ENCODE measurements at regions not wholly inside any gene's neighbourhood (a gene's known extent, or its start where the extent isn't known, plus 50 kb on each side); places are given as distances from the start of the nearest gene placed in this dataset.
"Not testable (repeated sequence)": the region's sequence is repeated elsewhere in the genome, so short reads cannot be mapped to it uniquely, and the experiment has no call there.

DNA sequence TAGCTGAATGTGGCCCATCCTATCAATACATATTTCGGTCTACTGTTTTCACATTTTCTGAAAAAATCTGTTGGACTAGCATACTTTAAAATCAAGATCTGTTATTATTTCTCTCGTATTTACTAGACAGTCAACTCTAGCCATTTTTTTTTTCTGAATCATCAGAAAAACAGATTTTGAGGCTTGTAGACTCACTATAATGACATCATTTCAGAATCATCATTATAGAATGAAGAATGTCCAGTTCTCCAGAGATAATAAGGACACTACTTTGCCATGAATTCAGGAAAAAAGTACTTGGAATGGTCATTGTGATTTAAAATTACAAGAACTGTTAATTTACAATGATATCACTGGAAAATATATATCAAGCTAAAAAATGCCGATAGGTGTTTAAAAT lies 589.8 kb downstream of the KCNH5 start:
- no peaks in the 10 kb centered on the region for H3K36me3 Mint-ChIP-seq (ENCODE audit: low read depth)
- no peaks in the 10 kb centered on the region for H3K4me1 Mint-ChIP-seq (ENCODE audit: low read depth)
- H3K9me3 Mint-ChIP-seq = peaks cover 21% of the 10 kb centered on the region
- H3K27ac Mint-ChIP-seq = no peak overlapping the region
- H3K27me3 Mint-ChIP-seq = no peaks in the 10 kb centered on the region
- intact Hi-C loops (cut with micrococcal nuclease) = no loop called here
- no peak overlapping the region for H3K4me3 Mint-ChIP-seq

DNA sequence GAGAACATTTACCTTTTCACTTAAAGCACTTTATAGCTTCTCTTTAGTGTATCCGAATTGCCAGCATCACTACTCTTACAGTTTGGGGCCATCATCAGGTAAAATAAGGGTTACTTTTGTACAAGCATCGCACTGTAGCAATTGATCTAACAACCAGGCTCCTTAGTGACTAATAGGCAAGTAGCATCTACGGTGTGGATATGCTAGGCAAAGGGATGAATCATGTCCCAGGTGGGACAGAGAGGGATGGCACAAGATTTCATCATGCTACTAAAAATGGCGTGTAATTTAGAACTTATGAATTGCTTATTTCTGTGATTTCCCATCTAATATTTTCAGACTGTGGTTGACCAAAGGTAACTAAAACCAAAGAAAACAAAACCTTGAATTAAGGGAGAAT lies 582.3 kb downstream of the KCNH5 start:
- intact Hi-C loops (cut with micrococcal nuclease) = no loop called here
- peaks cover 31% of the 10 kb centered on the region for H3K9me3 Mint-ChIP-seq
- H3K4me1 Mint-ChIP-seq (ENCODE audit: low read depth) = no peaks in the 10 kb centered on the region
- no peak overlapping the region for H3K4me3 Mint-ChIP-seq
- no peak overlapping the region for H3K27ac Mint-ChIP-seq
- no peaks in the 10 kb centered on the region for H3K36me3 Mint-ChIP-seq (ENCODE audit: low read depth)
- H3K27me3 Mint-ChIP-seq = no peaks in the 10 kb centered on the region

DNA sequence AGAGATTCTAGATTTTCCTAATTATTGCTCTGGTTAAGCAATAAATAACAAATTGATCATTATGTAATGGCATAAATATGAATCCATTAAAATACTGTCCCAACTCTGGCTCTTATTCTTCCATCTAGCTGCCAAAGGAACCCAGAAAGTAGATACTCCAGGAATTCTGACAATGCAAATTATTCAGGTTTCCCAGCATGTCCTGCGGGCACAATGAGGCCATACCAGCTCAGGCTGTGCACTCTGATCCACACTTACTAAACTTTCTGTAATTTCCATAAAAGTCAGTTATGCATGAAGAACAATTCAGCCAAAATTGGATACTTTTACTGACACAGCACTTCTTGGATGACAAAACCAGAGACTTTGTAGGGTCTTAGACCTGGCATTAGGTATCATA lies 576.3 kb downstream of the KCNH5 start:
- intact Hi-C loops (cut with micrococcal nuclease) = no loop called here
- no peaks in the 10 kb centered on the region for H3K36me3 Mint-ChIP-seq (ENCODE audit: low read depth)
- peaks cover 28% of the 10 kb centered on the region for H3K9me3 Mint-ChIP-seq
- no peak overlapping the region for H3K4me3 Mint-ChIP-seq
- H3K27me3 Mint-ChIP-seq = no peaks in the 10 kb centered on the region
- H3K4me1 Mint-ChIP-seq (ENCODE audit: low read depth) = no peaks in the 10 kb centered on the region
- H3K27ac Mint-ChIP-seq = no peak overlapping the region

- no peaks in the 10 kb centered on the region for H3K4me1 Mint-ChIP-seq (ENCODE audit: low read depth)
These were observed 574.3 kb downstream of the KCNH5 start for GRCh38 chr14:62470935-62471334.

GRCh38 chr14:62491146-62491545 lies 554.1 kb downstream of the KCNH5 start:
- Mint-ChIP-seq H3K4me1 (ENCODE audit: low read depth) (no peaks in the 10 kb centered on the region), H3K27me3 (no peaks in the 10 kb centered on the region), H3K27ac (no peak overlapping the region), H3K9me3 (peaks cover 25% of the 10 kb centered on the region), H3K4me3 (no peak overlapping the region), H3K36me3 (ENCODE audit: low read depth) (no peaks in the 10 kb centered on the region)
- intact Hi-C loops (cut with micrococcal nuclease) = no loop called here

More at GRCh38 chr14:62470935-62471334, 574.3 kb downstream of the KCNH5 start:
- H3K4me3 Mint-ChIP-seq = no peak overlapping the region
- intact Hi-C loops (cut with micrococcal nuclease) = no loop called here
- no peaks in the 10 kb centered on the region for H3K36me3 Mint-ChIP-seq (ENCODE audit: low read depth)
- peaks cover 13% of the 10 kb centered on the region for H3K9me3 Mint-ChIP-seq
- no peak overlapping the region for H3K27ac Mint-ChIP-seq
- H3K27me3 Mint-ChIP-seq = no peaks in the 10 kb centered on the region

GRCh38 chr14:62497708-62498107 lies 547.5 kb downstream of the KCNH5 start:
- no peak overlapping the region for H3K4me3 Mint-ChIP-seq
- H3K27ac Mint-ChIP-seq = no peak overlapping the region
- H3K4me1 Mint-ChIP-seq (ENCODE audit: low read depth) = no peaks in the 10 kb centered on the region
- intact Hi-C loops (cut with micrococcal nuclease) = no loop called here
- peaks cover 75% of the 10 kb centered on the region for H3K9me3 Mint-ChIP-seq
- no peaks in the 10 kb centered on the region for H3K36me3 Mint-ChIP-seq (ENCODE audit: low read depth)
- H3K27me3 Mint-ChIP-seq = no peaks in the 10 kb centered on the region

DNA sequence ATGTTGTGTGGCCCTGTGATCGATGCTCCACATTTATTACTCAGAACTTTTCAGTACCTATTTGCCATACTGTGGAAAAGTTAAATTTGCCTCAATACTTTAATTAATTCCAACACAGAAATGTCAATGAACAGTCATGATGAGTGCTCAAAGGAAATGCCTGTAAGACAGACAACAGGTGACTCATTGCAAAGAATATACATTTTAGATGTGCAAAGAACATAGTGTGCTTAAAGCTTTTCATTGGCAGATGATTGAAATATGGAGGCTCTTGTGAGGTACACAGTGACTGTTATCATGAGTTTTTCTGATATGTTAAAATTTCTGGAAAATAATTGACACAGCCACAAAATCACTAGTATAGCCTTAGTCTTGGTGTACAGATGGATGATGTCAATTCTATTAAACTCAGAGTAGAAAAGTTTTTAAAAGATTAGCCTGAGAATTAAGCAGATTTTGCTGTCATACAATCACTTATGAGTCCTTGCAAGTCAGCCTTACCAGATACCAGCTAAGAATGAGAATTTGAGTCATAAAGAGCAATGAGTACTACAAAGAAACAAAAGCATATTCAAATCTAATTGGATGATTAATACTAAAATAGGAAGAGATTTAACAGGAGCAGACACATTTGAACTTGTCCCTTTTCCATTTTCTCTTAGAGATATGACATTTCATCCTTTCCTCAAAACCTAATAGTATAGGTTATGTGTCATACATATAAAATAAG lies 544.1 kb downstream of the KCNH5 start:
- Mint-ChIP-seq H3K4me1 (ENCODE audit: low read depth) (no peaks in the 10 kb centered on the region), H3K36me3 (ENCODE audit: low read depth) (no peaks in the 10 kb centered on the region), H3K4me3 (no peak overlapping the region)

DNA sequence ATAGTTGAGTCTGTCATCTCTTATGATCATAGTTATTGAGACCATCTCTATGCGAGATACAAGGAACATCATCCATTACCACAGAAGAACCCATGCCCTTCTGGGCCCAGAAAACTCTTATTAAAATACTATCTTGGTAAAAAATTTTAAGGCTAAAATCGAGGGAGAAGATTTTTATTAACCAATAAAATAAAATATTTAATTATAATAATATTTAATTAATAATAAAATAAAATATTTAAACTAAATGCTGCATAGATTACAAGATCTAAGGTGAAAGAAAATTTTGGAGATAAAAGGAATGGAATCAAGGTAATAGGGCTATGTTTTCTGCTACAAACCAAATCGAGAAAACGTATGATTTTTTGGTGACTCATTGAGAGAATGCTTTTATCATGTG lies 540.2 kb downstream of the KCNH5 start:
- intact Hi-C loops (cut with micrococcal nuclease) = no loop called here
- Mint-ChIP-seq H3K4me1 (ENCODE audit: low read depth) (no peaks in the 10 kb centered on the region), H3K36me3 (ENCODE audit: low read depth) (no peaks in the 10 kb centered on the region), H3K9me3 (peaks cover 52% of the 10 kb centered on the region), H3K4me3 (no peak overlapping the region), H3K27ac (no peak overlapping the region), H3K27me3 (no peaks in the 10 kb centered on the region)

More for the DNA sequence above, 544.1 kb downstream of the KCNH5 start:
- Mint-ChIP-seq H3K27ac (no peak overlapping the region), H3K27me3 (no peaks in the 10 kb centered on the region), H3K9me3 (peaks cover 68% of the 10 kb centered on the region)
- intact Hi-C loops (cut with micrococcal nuclease) = no loop called here

- H3K27me3 Mint-ChIP-seq; H3K4me1 Mint-ChIP-seq (ENCODE audit: low read depth); H3K36me3 Mint-ChIP-seq (ENCODE audit: low read depth); H3K27ac Mint-ChIP-seq; intact Hi-C loops (cut with micrococcal nuclease); H3K4me3 Mint-ChIP-seq: not testable (repeated sequence)
- H3K9me3 Mint-ChIP-seq = peaks cover 86% of the 10 kb centered on the region
These were observed 523.9 kb downstream of the KCNH5 start for GRCh38 chr14:62521309-62521708.

GRCh38 chr14:62528296-62528695 lies 517.0 kb downstream of the KCNH5 start:
- intact Hi-C loops (cut with micrococcal nuclease) = no loop called here
- peaks cover 39% of the 10 kb centered on the region for H3K9me3 Mint-ChIP-seq
- no peak overlapping the region for H3K27ac Mint-ChIP-seq
- H3K4me3 Mint-ChIP-seq = no peak overlapping the region
- H3K4me1 Mint-ChIP-seq (ENCODE audit: low read depth) = no peaks in the 10 kb centered on the region
- H3K36me3 Mint-ChIP-seq (ENCODE audit: low read depth) = no peaks in the 10 kb centered on the region
- no peaks in the 10 kb centered on the region for H3K27me3 Mint-ChIP-seq

DNA sequence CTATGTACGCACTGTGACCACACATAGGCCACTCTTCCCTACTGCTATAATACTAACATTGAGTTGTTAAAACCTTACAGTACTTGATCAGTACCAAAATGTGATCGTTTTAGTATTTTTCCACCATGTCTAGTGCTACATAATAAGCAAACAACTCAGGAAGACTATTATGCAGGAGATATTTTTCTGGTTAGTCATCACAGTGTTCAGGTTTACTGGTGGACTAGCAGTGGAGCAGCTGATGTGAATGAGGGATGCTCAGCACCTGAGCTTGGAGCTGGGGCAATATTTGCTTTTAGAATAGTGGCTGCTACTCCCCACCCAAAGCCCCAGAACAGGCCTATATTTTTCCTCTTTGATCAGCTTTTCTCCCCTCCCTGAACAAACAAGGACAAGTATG lies 513.1 kb downstream of the KCNH5 start:
- no peak overlapping the region for H3K27ac Mint-ChIP-seq
- H3K36me3 Mint-ChIP-seq (ENCODE audit: low read depth) = no peaks in the 10 kb centered on the region
- no peaks in the 10 kb centered on the region for H3K27me3 Mint-ChIP-seq
- intact Hi-C loops (cut with micrococcal nuclease) = no loop called here
- H3K4me1 Mint-ChIP-seq (ENCODE audit: low read depth) = no peaks in the 10 kb centered on the region
- H3K9me3 Mint-ChIP-seq = peaks cover 35% of the 10 kb centered on the region
- no peak overlapping the region for H3K4me3 Mint-ChIP-seq

DNA sequence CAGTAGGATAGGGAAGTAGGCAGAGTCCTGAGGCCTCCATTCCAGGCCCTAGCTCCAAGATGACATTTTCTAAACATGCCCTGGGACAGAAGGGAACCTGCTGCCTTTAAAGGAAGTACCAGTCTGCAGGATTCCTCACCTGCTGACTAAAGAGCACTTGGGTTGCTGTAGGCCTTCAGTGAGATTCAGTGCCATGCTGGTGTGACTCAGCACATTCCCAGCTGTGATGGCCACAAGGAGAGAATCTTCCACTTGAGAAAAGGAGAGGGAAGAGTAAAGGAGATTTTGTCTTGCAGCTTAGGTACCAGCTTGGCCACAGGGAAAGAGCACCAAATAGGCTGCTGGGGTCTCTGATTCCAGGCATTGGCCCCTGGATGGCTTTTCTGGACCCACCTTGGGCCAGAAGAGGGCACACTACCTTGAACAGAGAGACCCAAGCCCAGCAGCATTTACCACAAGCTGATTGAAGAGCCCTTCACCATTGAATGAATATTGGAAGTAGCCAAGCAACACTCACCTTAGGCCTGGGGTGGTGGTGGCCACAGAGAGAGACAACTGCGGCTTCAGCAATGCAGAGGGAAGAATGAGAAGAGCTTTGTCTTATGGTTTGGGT lies 498.3 kb downstream of the KCNH5 start:
- H3K9me3 Mint-ChIP-seq = peaks cover 59% of the 10 kb centered on the region
- no peaks in the 10 kb centered on the region for H3K36me3 Mint-ChIP-seq (ENCODE audit: low read depth)
- no peak overlapping the region for H3K27ac Mint-ChIP-seq
- intact Hi-C loops (cut with micrococcal nuclease) = no loop called here
- H3K27me3 Mint-ChIP-seq = no peaks in the 10 kb centered on the region
- H3K4me3 Mint-ChIP-seq = no peak overlapping the region
- no peaks in the 10 kb centered on the region for H3K4me1 Mint-ChIP-seq (ENCODE audit: low read depth)

DNA sequence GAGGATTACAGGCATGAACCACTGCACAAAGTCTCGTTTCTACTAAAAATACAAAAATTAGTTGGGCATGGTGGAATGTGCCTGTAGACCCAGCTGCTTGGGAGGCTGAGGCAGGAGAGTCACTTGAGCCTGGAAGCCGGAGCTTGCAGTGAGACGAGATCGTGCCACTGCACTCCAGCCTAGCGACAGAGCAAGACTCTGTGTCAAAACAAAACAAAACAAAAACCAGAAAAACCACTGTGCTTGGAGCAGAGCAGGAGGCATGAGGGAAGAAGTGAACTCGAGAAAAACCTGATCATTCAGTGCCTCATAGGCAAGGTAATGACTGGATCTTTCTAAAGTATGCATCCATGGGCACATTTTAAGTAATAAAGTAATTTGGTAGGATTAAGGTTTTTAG lies 487.8 kb downstream of the KCNH5 start:
- Mint-ChIP-seq H3K4me3 (no peak overlapping the region), H3K4me1 (ENCODE audit: low read depth) (no peaks in the 10 kb centered on the region)

DNA sequence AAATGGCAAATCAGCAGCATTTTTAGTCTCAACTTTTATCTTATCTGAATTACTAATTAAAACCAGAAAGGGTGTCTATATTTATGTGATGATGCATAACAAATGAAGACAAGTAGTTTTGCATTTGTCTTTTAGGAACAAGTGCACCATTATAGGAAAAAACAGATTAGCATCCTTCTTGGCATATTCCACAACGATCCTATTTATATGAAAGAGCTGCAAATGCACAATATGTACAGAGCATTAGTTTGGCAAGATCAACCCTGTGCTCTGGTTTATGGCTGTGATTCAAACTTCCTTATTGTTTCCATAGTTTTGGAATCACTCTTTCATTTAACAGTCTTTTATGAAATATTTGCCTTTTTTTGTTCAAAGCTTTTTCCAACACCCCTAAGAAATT lies 486.8 kb downstream of the KCNH5 start:
- Mint-ChIP-seq H3K27ac (no peak overlapping the region), H3K27me3 (no peaks in the 10 kb centered on the region), H3K9me3 (peaks cover 44% of the 10 kb centered on the region), H3K4me1 (ENCODE audit: low read depth) (no peaks in the 10 kb centered on the region), H3K4me3 (no peak overlapping the region), H3K36me3 (ENCODE audit: low read depth) (no peaks in the 10 kb centered on the region)
- intact Hi-C loops (cut with micrococcal nuclease) = no loop called here

More for the DNA sequence above, 487.8 kb downstream of the KCNH5 start:
- Mint-ChIP-seq H3K9me3 (peaks cover 43% of the 10 kb centered on the region), H3K27ac (no peak overlapping the region), H3K27me3 (no peaks in the 10 kb centered on the region), H3K36me3 (ENCODE audit: low read depth) (no peaks in the 10 kb centered on the region)
- intact Hi-C loops (cut with micrococcal nuclease) = no loop called here

- Mint-ChIP-seq H3K4me1 (ENCODE audit: low read depth) (no peaks in the 10 kb centered on the region), H3K36me3 (ENCODE audit: low read depth) (no peaks in the 10 kb centered on the region), H3K27me3 (no peaks in the 10 kb centered on the region), H3K4me3 (no peak overlapping the region), H3K9me3 (no peaks in the 10 kb centered on the region), H3K27ac (no peak overlapping the region)
- intact Hi-C loops (cut with micrococcal nuclease) = no loop called here
These were observed 460.0 kb downstream of the KCNH5 start for GRCh38 chr14:62585247-62585646.

Measured in dendritic cell treated with granulocyte-macrophage colony-stimulating factor and Interleukin-4, amounts not matched to agents 40 ng/mL and 50 ng/mL, for 4 days (primary cell).